Panc1 (cell line): ENCODE measurements at regions not wholly inside any gene's neighbourhood (a gene's known extent, or its start where the extent isn't known, plus 50 kb on each side); places are given as distances from the start of the nearest gene placed in this dataset.

Experiments
- ATAC-seq: fragments of 200-7000 bp; cut with Tn5 transposase; 2 replicates; pipeline ENCODE4 v1.9.1; 2020; ENCODE audit warnings: mild to moderate bottlenecking, moderate library complexity
- BruUV-seq: library from RNA; stranded (reverse); fragments of 400-500 nt; replicated peaks from 2 replicates; lab custom pipeline; 2021; lab: Mats Ljungman, UMichigan
- CTCF ChIA-PET: fragments of 300-600 bp; sonication (Branson Sonifier 250); formaldehyde crosslinking; loops from one replicate; lab custom pipeline; 2022; ENCODE audit warnings: antibody characterized with exemption; lab: Charles Lee
- POLR2A ChIA-PET: fragments of 300-600 bp; sonication (Branson Sonifier 250); formaldehyde crosslinking; loops from one replicate; lab custom pipeline; 2022; ENCODE audit warnings: antibody characterized with exemption; lab: Charles Lee
- DNase-seq: peaks from one replicate; pipeline ENCODE4 v3.0.0-alpha.2; 2010; ENCODE audit warnings: low read depth, low spot score
- H3K27ac ChIP-seq: 2 replicates; pipeline ENCODE4 v1.5.1; 2011; ENCODE audit warnings: mild to moderate bottlenecking, low read length, inconsistent platforms
- H3K27me3 ChIP-seq: fragments of 200-500 bp; sonication (Bioruptor generic); 2 replicates; pipeline ENCODE4 v1.6.0; 2014; ENCODE audit warnings: low read length, inconsistent platforms; ENCODE audit not compliant: control insufficient read depth, insufficient read depth
- H3K36me3 ChIP-seq: fragments of 200-500 bp; sonication (Bioruptor generic); 2 replicates; pipeline ENCODE4 v1.5.1; 2014; ENCODE audit warnings: inconsistent platforms, mild to moderate bottlenecking, low read length, moderate library complexity; ENCODE audit not compliant: control insufficient read depth, insufficient read depth
- H3K4me1 ChIP-seq: 2 replicates; pipeline ENCODE4 v1.5.1; 2011; ENCODE audit warnings: inconsistent platforms, mild to moderate bottlenecking, low read length, moderate library complexity; ENCODE audit not compliant: control insufficient read depth, insufficient read depth
- H3K4me3 ChIP-seq, 2 experiments: 2 replicates each; pipeline ENCODE4 v1.5.1; 2011 to 2012; ENCODE audit warnings: low read depth in 2 of 2, low read length in 2 of 2, mild to moderate bottlenecking in 2 of 2, inconsistent platforms in 1 of 2, moderate library complexity in 1 of 2
- H3K9me3 ChIP-seq: fragments of 200-500 bp; sonication (Bioruptor generic); 2 replicates; pipeline ENCODE4 v1.5.1; 2014; ENCODE audit warnings: low read depth, mild to moderate bottlenecking, inconsistent platforms, low read length, moderate library complexity; ENCODE audit not compliant: control insufficient read depth, insufficient read depth
- CTCF ChIP-seq: fragments of 450-650 bp; IDR thresholded peaks from 2 replicates; pipeline ENCODE4 v1.5.1; 2017; ENCODE audit warnings: mild to moderate bottlenecking
- POLR2AphosphoS5 ChIP-seq: IDR thresholded peaks from 2 replicates; pipeline ENCODE4 v1.6.1; 2012; ENCODE audit warnings: mild to moderate bottlenecking, low read depth, low read length, moderate library complexity
- REST ChIP-seq, 2 experiments: IDR thresholded peaks; 2 replicates each; pipeline ENCODE4 v1.6.1; 2011 to 2012; ENCODE audit warnings: low read depth in 2 of 2, control low read depth in 1 of 2, low read length in 1 of 2, mild to moderate bottlenecking in 1 of 2, moderate library complexity in 1 of 2; ENCODE audit not compliant: insufficient read depth in 1 of 2
- SIN3A ChIP-seq: IDR thresholded peaks from 2 replicates; pipeline ENCODE4 v1.6.1; 2012; ENCODE audit warnings: low read depth, mild to moderate bottlenecking, low read length, moderate library complexity, borderline replicate concordance; ENCODE audit not compliant: insufficient read depth
- TCF7L2 ChIP-seq: IDR thresholded peaks from 2 replicates; pipeline ENCODE4 v1.6.1; 2011; ENCODE audit warnings: mild to moderate bottlenecking, low read depth, low read length, inconsistent platforms
- in situ Hi-C: cut with HindIII; loops from 2 replicates; pipeline ENCODE4 v1.10.0; 2016; ENCODE audit warnings: low sequenced_read_pairs, low pct_unique_long_range_greater_than_20kb
- intact Hi-C: fragments of 100-400 bp; cut with micrococcal nuclease; formaldehyde crosslinking; loops from one replicate; pipeline ENCODE4 v1.10.0; 2022; ENCODE audit not compliant: unreplicated experiment

GRCh38 chr12:27382924-27383323 is 50.3 kb downstream of the BMAL2 start:
- CTCF ChIA-PET, result no interaction called here

GRCh38 chr12:27383429-27384260 is 51.0 kb downstream of the BMAL2 start:
- TF ChIP-seq CTCF, result peak; percentile 98
- no peak for TF ChIP-seq REST (IDR thresholded peaks at IDR 0.05; ENCODE audit: insufficient read depth in 1 of 2, low read depth in 2 of 2, low read length in 1 of 2)
- CTCF ChIA-PET, result no interaction called here
- intact Hi-C loops (loop anchor here (10.0 kb wide), 1 partner anchor 49 kb away; the partner anchor contains the start of gene BMAL2), in situ Hi-C loops (no loop called here)
- Histone ChIP-seq H3K27me3 (no peaks in the 10 kb centered on the region), H3K4me1 (no peaks in the 10 kb centered on the region), H3K9me3 (no peaks in the 10 kb centered on the region), H3K27ac (no peak overlapping the region), H3K4me3 (no peak overlapping the region), H3K36me3 (no peaks in the 10 kb centered on the region)
- DNase-seq (peak; percentile 88), ATAC-seq (peak; percentile 93)
- BruUV-seq, result no TSS peak
- POLR2A ChIA-PET, result no interaction called here

More at GRCh38 chr12:27382924-27383323, 50.3 kb downstream of the BMAL2 start:
- in situ Hi-C loops (no loop called here), intact Hi-C loops (loop anchor here (10.0 kb wide), 1 partner anchor 48 kb away; the partner anchor contains the start of gene BMAL2)
- H3K36me3 ChIP-seq, result no peaks in the 10 kb centered on the region
- H3K9me3 ChIP-seq, result no peaks in the 10 kb centered on the region
- ATAC-seq (no peak), DNase-seq (no peak)
- POLR2A ChIA-PET, result no interaction called here
- TF ChIP-seq CTCF (no peak), TCF7L2 (no peak), REST (IDR thresholded peaks at IDR 0.05; ENCODE audit: insufficient read depth in 1 of 2, low read depth in 2 of 2, low read length in 1 of 2) (no peak), SIN3A (no peak), POLR2AphosphoS5 (no peak)
- BruUV-seq, result no TSS peak
- no peak overlapping the region for H3K27ac ChIP-seq
- H3K4me3 ChIP-seq, result no peak overlapping the region
- H3K27me3 ChIP-seq, result no peaks in the 10 kb centered on the region
- H3K4me1 ChIP-seq, result no peaks in the 10 kb centered on the region
